GM12865 (cell line): ENCODE measurements at regions not wholly inside any gene's neighbourhood (a gene's known extent, or its start where the extent isn't known, plus 50 kb on each side); places are given as distances from the start of the nearest gene placed in this dataset.

Experiments used
- DNase-seq: peaks from one replicate; pipeline ENCODE4 v3.0.0; 2010; ENCODE audit warnings: low read depth
- H3K4me3 ChIP-seq: 2 replicates; pipeline ENCODE4 v1.5.1; 2011; ENCODE audit warnings: mild to moderate bottlenecking, low read depth, low read length, control low read depth
- CTCF ChIP-seq: IDR thresholded peaks from 2 replicates; pipeline ENCODE4 v1.5.1; 2011; ENCODE audit warnings: low read length, control low read depth, low read depth, inconsistent platforms; ENCODE audit not compliant: insufficient read depth; ENCODE audit errors: missing control alignments

- no peak for DNase-seq
- TF ChIP-seq CTCF: no peak
- no peak overlapping the region for H3K4me3 ChIP-seq
Measured at GRCh38 chr19:28744014-28744413, 468.9 kb downstream of the UQCRFS1 start.

- H3K4me3 ChIP-seq: no peak overlapping the region
- TF ChIP-seq CTCF: peak; percentile 34
- peak; percentile 61 for DNase-seq
Measured at GRCh38 chr19:28737021-28737895, 475.7 kb downstream of the UQCRFS1 start.

GRCh38 chr19:28736528-28736927 lies 476.4 kb downstream of the UQCRFS1 start:
- H3K4me3 ChIP-seq: no peak overlapping the region
- TF ChIP-seq CTCF: no peak
- DNase-seq: no peak

GRCh38 chr19:28731577-28731976 lies 481.4 kb downstream of the UQCRFS1 start:
- DNase-seq: no peak
- TF ChIP-seq CTCF: no peak
- no peak overlapping the region for H3K4me3 ChIP-seq

GRCh38 chr19:28730791-28731512 lies 482.0 kb downstream of the UQCRFS1 start:
- no peak overlapping the region for H3K4me3 ChIP-seq
- DNase-seq: no peak
- no peak for TF ChIP-seq CTCF

GRCh38 chr19:28727480-28728159 lies 485.3 kb downstream of the UQCRFS1 start:
- no peak overlapping the region for H3K4me3 ChIP-seq
- DNase-seq: no peak

More at GRCh38 chr19:28727480-28728159, 485.3 kb downstream of the UQCRFS1 start:
- no peak for TF ChIP-seq CTCF
